ENCODE measurements at regions not wholly inside any gene's neighbourhood (a gene's known extent, or its start where the extent isn't known, plus 50 kb on each side); places are given as distances from the start of the nearest gene placed in this dataset.

DNA sequence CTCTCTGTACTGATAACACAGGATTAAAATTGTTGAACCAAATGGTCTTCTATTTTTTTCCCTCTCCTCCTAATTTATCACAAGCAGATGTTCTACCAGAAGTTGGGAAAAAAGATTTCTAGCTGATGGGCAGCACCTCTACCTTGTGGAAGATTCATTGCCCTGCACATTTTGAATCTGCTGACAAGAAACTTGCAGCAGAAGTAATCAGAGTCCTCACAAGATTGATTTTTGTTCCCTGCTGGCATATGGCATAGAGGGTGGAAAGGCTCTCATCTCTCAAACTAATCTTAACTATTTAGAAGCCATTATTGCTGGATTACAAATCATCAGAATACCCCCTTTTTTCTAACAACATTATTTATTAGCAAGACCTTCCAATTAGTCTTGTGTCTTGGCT lies 148.9 kb upstream of the MEIS2 start:
- no peak for ATAC-seq
- TF ChIP-seq, protein P1, sequence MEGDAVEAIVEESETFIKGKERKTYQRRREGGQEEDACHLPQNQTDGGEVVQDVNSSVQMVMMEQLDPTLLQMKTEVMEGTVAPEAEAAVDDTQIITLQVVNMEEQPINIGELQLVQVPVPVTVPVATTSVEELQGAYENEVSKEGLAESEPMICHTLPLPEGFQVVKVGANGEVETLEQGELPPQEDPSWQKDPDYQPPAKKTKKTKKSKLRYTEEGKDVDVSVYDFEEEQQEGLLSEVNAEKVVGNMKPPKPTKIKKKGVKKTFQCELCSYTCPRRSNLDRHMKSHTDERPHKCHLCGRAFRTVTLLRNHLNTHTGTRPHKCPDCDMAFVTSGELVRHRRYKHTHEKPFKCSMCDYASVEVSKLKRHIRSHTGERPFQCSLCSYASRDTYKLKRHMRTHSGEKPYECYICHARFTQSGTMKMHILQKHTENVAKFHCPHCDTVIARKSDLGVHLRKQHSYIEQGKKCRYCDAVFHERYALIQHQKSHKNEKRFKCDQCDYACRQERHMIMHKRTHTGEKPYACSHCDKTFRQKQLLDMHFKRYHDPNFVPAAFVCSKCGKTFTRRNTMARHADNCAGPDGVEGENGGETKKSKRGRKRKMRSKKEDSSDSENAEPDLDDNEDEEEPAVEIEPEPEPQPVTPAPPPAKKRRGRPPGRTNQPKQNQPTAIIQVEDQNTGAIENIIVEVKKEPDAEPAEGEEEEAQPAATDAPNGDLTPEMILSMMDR (IDR thresholded peaks at IDR 0.05) = no peak
- no peak for TF ChIP-seq POLR2A (IDR thresholded peaks at IDR 0.05)
- Histone ChIP-seq H3K9me3 (no peaks in the 10 kb centered on the region), H3K4me1 (peaks cover 6% of the 10 kb centered on the region), H3K27me3 (no peaks in the 10 kb centered on the region), H3K4me3 (no peak overlapping the region), H3K36me3 (replicated peaks in 1 of 2; ENCODE audit: insufficient read depth in 1 of 2, low read depth in 2 of 2) (no peaks in the 10 kb centered on the region), H3K27ac (no peak overlapping the region)
- intact Hi-C loops (cut with DNase I) = no loop called here
- no peak for DNase-seq

DNA sequence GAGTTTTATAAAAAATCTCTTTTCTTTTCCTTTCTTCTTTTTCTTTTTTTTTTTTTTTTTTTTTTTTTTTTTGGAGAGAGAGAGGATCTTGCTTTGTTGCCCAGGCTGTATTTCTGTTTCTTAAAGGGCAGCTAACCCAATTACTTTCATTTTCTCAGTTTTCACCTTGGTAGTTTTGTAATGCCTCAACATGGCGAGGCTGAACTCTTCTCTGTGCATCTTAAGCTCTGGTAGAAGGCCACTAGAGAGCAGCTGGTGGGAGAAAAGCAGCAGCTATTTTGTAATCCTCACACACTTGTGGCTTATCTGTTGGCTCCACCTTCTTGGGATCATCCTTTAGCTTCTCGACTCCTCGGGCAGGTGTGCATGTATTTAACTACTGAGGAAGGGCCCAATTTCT lies 152.2 kb upstream of the MEIS2 start:
- no peak for DNase-seq

DNA sequence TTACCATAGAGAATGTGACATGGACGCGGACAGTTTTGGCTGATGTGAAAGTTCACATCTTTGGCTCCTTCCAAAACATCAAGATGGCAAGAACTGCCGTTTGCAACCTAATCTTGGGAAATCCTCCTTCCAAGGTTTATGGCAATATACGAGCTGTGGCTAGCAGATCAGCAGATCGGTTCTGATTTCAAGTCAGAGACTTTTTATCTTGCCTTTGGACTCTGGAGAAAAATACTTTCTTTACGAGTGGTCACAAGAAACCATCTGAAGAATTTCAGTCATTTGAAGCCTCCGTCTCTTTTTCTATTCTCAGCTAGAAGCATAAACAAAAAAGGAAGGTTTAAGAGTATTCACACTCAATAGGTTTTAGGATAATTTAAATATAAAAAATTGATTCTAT lies 153.5 kb upstream of the MEIS2 start:
- TF ChIP-seq POLR2A (IDR thresholded peaks at IDR 0.05) = no peak
- TF ChIP-seq, protein P1 (IDR thresholded peaks at IDR 0.05) = no peak
- DNase-seq (no peak), ATAC-seq (no peak)
- no peaks in the 10 kb centered on the region for H3K4me1 ChIP-seq
- no peak overlapping the region for H3K4me3 ChIP-seq
- no peak overlapping the region for H3K27ac ChIP-seq
- intact Hi-C loops (cut with DNase I) = no loop called here
- 78 to 79% methylated on average over 7 of the region's 7 CpGs for whole genome bisulfite sequencing, 2 donors
- no peaks in the 10 kb centered on the region for H3K27me3 ChIP-seq
- H3K9me3 ChIP-seq = no peaks in the 10 kb centered on the region
- H3K36me3 ChIP-seq (replicated peaks in 1 of 2; ENCODE audit: insufficient read depth in 1 of 2, low read depth in 2 of 2) = no peaks in the 10 kb centered on the region

More for the DNA sequence above, 152.2 kb upstream of the MEIS2 start:
- no peak for ATAC-seq
- Histone ChIP-seq H3K4me3 (no peak overlapping the region), H3K9me3 (no peaks in the 10 kb centered on the region), H3K36me3 (replicated peaks in 1 of 2; ENCODE audit: insufficient read depth in 1 of 2, low read depth in 2 of 2) (no peaks in the 10 kb centered on the region), H3K27ac (no peak overlapping the region), H3K27me3 (no peaks in the 10 kb centered on the region), H3K4me1 (no peaks in the 10 kb centered on the region)
- intact Hi-C loops (cut with DNase I) = no loop called here
- WGBS, 2 donors = 60 to 75% methylated on average over 3 of the region's 3 CpGs
- no peak for TF ChIP-seq POLR2A (IDR thresholded peaks at IDR 0.05)
- TF ChIP-seq, protein P1 (IDR thresholded peaks at IDR 0.05) = no peak

GRCh38 chr15:37260255-37260654 lies 159.9 kb upstream of the MEIS2 start:
- Histone ChIP-seq H3K27me3 (no peaks in the 10 kb centered on the region), H3K4me3 (no peak overlapping the region), H3K36me3 (replicated peaks in 1 of 2; ENCODE audit: insufficient read depth in 1 of 2, low read depth in 2 of 2) (no peaks in the 10 kb centered on the region), H3K27ac (no peak overlapping the region), H3K9me3 (no peaks in the 10 kb centered on the region), H3K4me1 (no peaks in the 10 kb centered on the region)
- TF ChIP-seq POLR2A (IDR thresholded peaks at IDR 0.05) = no peak
- TF ChIP-seq, protein P1 (IDR thresholded peaks at IDR 0.05) = no peak
- ATAC-seq = no peak
- no peak for DNase-seq
- intact Hi-C loops (cut with DNase I) = no loop called here

DNA sequence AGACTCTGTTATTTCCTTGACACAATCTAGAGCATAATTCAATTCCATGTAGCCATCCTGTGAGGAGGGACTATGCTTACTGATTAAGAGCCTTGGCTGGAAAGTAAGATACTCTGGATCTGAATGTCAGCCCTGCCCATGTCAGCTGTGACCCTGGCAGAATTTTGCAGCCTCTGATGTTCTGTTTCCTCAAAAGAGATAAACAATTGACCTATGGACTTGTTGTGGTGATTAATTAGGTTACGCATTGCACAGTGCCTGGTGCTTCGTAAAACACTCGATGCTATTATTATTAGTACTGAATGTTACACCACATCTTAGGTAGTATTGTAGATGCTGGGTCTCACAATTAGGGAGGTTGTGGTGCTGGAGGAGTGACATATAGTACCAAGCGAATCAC lies 161.3 kb upstream of the MEIS2 start:
- Histone ChIP-seq H3K9me3 (no peaks in the 10 kb centered on the region), H3K27me3 (no peaks in the 10 kb centered on the region), H3K36me3 (replicated peaks in 1 of 2; ENCODE audit: insufficient read depth in 1 of 2, low read depth in 2 of 2) (no peaks in the 10 kb centered on the region), H3K27ac (no peak overlapping the region), H3K4me1 (no peaks in the 10 kb centered on the region), H3K4me3 (no peak overlapping the region)
- 51 to 52% methylated on average over 4 of the region's 4 CpGs for WGBS, 2 donors
- ATAC-seq (no peak), DNase-seq (no peak)
- intact Hi-C loops (cut with DNase I) = no loop called here
- no peak for TF ChIP-seq POLR2A (IDR thresholded peaks at IDR 0.05)
- TF ChIP-seq, protein P1 (IDR thresholded peaks at IDR 0.05) = no peak
